Stromal cell of bone marrow (primary cell): ENCODE measurements at regions not wholly inside any gene's neighbourhood (a gene's known extent, or its start where the extent isn't known, plus 50 kb on each side); places are given as distances from the start of the nearest gene placed in this dataset.

ENCODE experiments used
- DNase-seq: peaks from one replicate; pipeline ENCODE4 v3.0.0-alpha.2; 2012; ENCODE audit warnings: low read depth

DNA sequence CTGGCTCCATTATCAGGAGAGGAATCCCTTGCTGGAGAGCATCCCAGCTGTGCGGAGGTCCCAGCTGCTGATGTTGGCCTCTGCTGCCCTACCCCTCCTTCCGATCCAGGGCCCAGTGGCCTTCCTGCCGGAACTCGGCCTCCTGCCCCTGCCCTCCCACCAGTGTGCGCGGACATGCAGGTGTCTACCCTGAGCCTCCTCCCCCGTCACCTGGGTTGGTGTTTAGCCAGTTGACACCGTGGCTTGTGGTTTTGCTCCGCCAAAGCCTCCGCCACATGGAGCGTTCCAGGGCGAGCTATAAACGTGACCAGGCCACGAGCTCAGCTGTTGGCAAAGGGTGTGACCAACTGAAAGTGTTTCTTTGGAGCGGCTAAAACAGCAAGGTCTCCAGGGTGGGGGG is 1104.3 kb downstream of the BCL11B start:
- DNase-seq = no peak

DNA sequence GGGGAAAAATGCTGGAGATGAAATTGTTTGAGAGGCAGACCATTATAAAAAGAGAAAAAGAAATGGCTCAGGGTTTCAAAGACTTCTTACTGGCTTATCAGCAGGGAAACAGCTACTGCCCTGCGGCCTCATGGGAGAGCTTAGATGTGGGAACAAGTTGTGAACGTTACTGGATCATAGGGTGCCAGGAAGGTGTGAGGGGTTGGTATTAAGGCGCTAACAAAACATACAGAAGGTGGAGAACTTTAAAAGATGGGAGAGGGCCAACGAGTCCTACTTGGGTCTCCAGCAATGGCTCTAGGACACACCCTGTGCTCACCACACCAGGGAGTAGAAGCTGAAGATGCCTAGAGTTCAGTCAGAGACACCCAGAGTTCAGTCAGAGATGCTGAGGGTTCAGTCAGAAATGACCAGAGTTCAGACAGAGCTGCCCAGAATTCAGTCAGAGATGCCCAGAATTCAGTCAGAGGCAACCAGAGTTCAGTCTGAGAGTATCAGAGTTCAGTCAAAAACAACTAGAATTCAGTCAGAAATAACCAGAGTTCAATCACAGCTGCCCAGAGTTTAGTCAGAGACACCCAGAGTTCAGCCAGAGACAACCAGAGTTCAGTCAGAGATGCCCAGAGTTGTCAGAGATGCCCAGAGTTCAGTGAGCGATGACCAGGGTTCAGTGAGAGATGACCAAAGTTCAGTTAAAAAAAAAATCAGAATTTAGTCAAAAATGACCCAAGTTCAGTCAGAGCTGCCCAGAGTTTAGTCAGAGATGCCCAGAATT is 1103.6 kb downstream of the BCL11B start:
- DNase-seq = no peak

DNA sequence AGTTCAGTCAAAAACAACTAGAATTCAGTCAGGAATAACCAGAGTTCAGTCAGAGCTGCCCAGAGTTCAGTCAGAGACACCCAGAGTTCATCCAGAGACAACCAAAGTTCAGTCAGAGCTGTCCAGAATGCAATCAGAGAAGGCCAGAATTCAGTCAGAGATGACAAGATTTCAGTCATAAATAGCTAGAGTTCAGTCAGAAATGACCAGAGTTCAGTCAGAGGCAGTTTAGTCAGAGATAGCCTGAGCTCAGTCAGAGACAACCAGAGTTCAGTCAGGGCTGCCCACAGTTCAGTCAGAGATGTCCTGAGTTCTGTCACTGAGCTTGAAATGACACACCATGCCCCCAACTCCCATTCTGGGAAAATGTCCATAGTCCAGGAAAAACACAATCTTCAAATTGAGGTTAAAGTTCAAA is 1102.8 kb downstream of the BCL11B start:
- DNase-seq = no peak

DNA sequence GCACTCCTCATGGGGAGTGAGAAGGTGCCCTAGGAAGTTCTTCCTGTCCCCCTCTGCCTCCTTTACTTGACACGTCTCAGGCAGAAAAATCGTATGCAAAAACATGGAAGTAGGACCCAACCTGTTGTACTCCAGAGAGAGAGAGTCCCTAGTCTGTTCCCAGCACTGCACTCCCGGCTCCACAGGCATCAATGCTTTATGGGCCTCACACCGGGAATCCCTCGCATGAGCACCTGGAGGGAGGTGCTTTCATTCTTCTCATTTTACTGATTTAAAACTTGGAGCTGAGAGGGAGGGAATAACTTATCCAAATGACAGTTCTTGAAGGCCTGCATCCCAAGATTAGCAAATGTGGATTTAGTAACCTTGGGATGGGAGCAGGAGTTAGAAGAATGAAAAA is 1101.4 kb downstream of the BCL11B start:
- no peak for DNase-seq

DNA sequence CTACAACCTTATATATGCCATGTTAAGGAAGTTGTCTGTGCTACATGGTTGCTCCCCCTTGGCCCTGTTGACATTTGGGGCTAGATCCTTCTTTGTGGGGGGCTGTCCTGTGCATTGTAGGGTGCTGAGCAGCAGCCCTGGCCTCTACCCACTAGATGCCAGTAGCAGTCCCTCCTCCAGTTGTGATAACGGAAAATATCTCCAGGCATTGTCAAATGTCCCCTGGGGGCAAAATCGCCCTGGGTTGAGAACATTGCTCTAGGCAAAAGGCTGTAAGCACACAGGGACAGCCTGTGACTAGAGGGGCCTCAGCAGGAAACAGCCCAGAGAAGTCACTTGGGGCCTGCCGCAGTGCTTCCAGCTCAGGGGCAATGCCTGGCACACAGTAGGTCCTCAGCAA is 1100.3 kb downstream of the BCL11B start:
- DNase-seq = no peak

DNA sequence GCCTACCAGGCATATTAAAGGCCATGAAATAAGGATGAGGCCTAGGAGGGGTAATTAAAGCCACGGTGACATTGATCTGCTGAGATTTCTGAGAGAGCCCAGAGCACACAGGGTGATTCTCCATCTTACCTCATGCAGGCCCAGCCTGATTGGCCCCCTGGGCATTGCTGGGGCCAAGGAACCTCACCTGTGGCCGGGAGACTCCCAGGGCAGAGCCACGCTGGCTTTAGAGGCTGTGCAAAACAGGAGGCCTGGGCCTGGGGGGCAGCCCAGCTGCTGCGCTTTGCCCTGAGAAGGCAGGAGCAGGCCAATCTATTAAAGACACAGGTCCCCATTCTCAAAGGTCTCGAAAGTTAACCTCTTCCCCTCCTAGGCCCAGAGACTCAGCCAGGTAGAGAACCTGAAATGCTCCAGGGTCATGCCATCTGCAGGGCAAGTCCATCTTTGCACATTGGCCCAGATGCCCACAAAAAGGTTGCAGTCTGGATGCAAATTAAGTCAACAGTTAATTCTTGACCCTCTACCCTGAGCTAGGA is 1099.7 kb downstream of the BCL11B start:
- no peak for DNase-seq

DNA sequence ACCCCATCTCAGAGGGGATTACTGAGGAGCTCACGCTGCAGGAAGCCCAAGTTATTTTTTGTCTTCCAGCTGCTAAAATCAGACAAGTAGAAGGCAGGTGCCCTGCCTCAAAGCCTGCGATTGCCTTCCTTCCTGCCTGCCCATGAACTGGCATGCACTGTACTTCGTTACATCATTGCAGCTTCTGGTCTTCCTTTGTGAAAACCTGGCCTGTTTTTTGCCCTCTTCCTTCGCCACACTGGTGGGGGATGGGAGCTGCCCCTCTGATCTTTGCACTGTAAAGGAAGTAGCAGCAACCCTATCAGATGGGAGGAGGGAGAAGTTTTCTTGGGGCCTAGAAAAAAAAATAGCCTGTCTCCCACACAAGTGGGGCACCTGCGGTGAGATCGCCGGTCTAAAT is 1098.7 kb downstream of the BCL11B start:
- no peak for DNase-seq

DNA sequence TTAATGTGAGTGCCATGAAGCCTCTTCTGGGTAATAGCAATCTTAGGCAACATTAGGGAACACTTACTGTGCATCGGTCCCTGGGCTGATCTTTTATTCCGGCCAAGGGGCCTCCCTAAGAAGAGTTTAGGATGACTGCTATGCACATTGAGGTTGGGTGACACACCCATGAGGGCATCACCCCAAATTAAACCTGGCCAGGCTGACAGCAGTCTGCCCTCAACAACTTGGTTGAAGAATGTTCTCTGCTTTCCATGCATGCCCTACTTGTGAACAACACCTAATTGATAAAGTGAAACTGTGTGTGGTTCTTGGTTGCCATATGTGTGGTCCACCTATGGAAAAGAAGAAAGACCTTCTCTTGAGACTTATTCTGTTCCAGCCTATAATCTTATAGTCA is 1098.0 kb downstream of the BCL11B start:
- DNase-seq = no peak

DNA sequence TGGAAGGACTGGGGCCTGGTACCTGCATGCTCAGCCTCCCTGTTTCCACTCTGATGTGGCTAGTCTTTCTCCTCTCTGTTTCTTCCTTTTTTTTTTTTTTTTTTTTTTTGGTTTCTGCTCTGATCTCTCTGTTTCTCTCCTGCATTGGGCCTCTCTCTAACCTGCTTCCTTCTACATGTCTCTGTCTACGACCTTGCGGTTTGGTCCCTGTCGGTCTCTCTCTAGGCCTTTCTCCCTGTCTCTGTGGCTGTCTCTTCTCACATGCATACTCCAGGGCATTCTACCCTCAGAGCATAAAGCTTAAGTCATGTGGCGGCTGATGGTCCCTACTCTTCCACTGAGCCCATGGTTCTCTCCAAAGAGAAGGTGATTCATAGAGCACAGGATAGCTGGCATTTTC is 1096.6 kb downstream of the BCL11B start:
- DNase-seq = no peak

DNA sequence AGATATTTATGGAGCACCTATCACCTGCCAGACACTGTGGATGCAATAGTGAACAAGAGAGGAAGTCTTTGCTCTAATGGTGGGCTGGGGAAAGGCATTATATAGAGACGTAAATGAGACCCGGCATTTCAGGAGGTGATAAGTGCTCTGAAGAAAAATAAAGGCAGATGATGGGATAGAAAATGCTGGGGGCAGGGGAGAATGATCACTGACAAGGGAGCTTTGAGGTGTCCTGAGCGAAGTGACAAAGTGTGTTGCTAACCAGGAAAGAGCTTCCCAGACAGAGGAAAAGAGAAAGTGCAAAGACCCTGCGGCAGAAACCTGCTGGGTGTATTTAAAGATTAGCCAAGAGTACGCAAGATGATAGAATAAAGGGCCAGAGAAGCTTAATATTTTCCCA is 1096.1 kb downstream of the BCL11B start:
- DNase-seq = no peak

DNA sequence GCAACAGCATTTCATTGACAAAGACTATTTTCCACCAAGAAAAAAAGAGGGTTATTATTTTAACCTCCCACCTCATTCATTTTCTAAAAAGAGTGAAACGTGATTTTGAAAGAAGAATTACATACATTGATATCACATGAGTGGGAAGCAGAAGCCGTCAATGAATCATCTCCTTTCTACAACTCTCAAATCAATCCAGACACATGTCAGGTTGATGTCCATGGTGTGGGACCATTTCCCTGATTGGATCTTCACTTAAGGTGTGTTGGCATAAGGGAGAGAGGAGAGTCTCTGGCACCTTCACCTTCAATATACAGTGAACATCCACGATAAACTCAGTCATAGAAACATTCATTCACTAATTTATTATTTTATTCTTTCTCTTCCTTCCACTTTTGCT is 1095.1 kb downstream of the BCL11B start:
- no peak for DNase-seq

DNA sequence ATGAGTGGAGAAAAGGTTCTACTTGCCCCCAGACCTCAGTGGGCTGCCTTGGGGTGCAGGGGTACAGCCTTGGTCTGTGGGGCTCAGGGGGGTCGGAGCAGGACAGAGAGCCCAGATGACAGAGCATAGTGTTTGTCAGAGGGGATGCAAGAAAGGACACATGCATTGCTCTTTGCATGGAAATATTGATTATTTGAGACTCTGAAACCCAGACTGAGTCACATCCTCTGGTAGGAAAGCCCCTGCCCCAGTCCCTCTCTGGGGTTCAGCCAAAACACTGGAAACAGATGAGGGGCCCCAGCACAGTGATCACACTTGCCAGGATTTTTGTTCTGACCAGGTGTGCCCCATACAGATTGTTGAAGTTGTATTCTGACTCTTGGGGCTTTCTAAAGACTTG is 1094.4 kb downstream of the BCL11B start:
- no peak for DNase-seq

DNA sequence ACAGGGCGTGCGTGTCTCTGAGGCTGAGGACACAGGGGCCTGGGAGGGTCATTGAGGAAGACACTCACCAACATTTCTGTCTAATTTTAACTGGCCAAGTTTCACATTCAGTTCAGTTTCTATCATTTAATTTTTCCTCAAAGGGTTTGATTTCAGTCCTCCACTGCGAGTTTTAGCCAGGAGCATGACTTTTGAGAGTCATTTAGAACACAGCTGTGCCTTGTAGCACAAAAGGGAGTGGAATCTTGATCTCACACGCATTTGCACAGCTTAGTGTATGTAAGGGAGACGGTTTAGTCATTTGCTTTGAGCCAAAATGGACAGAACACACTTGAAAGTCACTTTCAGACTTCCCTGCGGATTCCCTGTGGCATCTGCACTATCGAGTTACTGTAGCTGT is 1090.8 kb downstream of the BCL11B start:
- no peak for DNase-seq

DNA sequence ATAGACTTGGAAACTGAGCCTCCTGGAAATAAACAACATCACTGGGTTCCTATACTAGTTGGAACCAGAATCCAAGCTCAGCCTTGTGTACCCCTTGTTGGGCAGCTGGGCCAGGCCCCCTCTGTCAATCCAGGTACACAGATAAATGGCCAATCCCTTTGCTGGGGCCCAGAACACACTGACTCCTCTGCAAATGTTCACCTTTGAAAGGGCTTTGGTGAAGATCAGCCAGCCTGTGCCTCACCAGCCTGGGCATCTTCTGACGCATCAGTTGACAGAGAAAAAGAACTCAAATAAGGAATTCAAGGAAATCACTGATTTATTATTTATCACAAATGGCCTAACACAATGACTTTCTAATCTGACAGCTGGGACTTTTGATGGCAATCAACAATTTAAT is 1090.2 kb downstream of the BCL11B start:
- no peak for DNase-seq

DNA sequence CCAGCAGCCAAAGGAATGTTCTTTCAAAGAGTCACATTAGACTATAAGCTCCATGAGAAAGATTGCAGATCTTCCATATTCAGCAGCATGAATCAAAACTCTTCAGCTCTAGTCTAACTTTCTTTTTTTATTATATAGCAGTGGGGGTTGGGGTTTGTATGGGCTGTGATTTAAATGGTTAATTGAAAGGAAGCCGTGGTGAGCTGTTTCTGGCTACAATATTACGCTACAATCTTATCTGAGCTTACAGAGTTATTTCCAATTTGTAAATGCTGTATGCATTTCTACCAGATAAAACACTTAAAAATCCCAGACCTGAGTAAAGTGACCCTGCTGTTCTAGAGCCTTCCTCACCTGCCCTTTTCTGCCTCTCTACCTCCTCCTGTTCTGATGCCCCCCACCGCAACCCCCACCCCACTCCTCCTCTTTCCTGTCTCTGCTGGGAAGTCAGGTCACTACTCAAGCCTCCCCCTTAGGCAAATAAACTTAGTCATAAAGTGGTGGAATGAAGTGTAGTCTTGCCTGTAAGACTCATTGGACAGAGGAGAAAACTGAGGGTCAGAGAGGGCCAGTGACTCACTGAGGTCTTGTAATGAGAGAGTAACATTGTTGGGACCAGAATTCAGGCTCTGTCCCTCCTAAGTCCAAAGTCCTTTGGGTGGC is 1089.5 kb downstream of the BCL11B start:
- DNase-seq = peak; percentile 9

DNA sequence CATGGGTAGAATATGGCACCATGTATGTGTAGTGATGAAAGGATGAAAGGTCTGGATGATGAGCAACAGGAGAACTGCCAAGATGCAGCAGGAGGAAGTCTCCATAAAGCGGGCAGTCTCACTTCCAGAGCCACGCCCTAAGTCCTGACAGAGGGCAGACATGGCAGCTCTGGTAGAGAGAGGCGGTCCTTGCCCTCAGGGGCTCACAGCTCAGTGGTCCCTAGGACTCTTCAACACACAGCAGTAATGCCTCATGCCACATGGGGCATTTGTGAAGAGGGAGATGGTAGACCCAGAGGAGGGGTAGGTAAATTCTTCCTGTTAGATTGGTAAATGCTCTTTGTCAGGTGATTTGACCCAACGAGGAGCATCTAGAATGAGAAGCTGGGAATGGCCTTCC is 1088.4 kb downstream of the BCL11B start:
- DNase-seq = no peak

DNA sequence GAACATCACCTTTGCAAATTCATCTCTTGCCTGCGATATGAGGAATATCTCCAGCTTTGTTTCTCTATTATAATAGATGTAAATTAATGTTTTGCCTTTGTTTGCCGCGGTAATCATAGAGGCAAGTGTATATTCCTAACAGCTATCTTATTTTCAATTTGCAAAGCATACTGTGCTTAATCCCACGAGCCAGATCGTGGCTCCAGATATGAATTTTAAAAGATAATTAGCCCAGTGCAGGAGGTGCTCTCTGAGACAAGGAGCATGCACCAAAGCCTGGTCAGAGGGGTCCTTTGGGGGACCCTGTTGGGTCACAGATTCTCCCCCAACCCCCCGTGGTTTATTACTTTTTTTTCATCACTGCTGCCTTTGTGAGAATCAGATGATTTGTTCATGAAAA is 1087.5 kb downstream of the BCL11B start:
- DNase-seq = no peak

DNA sequence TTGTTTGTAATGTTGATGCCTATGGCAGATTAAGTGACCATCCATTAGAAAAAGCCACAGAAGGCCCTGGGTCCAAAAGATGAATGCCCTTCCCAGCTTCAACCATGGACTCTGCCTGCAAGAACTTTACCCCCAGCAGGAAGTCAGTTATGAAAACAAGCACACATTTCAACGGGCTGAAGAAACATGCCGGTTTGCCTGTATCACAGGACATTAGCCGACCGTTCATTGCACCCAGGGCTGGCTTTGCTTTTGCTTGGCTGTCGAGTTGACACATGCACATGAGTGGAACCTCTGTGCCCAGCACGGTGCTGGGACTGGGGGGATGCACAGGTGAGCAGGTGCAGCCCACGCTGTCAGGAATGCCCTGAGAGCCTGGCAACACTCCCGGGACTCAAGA is 1087.0 kb downstream of the BCL11B start:
- no peak for DNase-seq

DNA sequence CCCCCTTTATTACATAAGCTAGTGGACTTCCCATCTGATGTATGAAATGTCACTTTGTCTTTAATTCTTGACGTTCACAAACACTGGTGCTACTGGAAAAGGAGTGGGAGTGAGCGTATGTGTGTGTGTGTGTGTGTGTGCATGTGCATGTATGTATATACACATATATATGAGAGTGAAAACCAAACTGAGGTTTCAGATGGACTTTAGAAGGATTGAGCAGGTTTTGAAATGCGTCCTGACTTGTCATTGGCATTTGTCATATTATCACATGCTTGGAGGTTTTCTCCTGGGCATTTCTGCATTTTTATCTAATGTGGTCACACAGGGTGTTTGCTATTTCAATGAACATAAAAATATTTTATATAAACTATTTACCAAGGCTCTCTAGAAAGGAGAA is 1085.9 kb downstream of the BCL11B start:
- no peak for DNase-seq

DNA sequence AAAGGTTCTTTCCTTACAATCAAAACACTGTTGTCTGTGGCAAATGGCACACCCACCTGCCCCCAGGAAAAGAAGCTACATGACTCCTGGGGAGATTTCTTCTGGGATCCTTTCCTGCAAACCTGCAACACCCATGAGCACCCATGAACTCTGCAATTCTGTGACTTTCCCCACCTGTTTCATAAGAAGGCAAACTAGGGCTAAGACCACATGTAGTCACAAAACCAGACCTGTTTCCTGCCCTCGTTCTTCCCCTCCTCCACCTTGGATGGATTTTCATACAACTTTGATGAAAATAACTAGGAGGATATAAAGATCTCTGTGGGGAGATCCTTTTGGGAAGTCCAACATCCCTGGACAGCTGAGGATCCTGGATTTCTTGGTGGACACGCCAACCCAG is 1084.7 kb downstream of the BCL11B start:
- DNase-seq = no peak

DNA sequence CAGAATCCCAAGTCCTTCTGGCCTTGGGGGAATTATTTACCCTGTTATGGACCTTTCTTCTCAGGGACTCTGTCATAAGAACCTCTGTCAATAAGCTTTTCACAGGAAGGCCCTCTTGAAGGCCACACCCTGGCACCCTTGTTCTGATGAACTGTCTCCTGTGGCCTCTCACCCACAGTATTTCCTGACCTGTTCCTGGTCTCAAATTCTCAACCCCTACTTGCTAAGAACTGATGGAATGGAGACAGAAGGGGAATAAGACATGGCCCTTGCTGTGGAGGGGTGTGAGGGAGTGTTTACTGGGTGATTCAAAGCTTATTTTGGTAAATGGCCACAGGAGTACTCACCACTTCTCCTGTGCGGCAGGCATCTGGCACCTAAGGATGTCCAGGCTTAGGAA is 1082.9 kb downstream of the BCL11B start:
- DNase-seq = no peak

DNA sequence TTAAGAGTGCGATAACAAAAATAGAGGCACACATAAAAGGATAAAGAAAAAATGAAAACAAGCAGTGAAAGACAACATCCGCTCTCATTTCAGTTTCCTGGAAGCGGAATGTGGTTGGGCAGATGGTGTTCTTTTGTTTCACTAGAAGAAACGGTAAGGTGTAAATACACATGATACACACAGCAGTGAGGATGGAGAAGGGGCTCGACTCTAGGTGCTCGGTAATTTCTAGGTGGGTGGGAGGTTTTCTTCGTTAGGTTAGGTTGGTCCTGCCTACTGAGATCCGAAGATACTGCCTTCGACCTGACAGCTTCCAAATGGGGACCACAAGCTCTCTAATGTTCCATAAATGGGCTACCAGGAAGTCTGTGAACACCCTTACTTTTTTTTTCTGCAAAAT is 1082.5 kb downstream of the BCL11B start:
- no peak for DNase-seq

DNA sequence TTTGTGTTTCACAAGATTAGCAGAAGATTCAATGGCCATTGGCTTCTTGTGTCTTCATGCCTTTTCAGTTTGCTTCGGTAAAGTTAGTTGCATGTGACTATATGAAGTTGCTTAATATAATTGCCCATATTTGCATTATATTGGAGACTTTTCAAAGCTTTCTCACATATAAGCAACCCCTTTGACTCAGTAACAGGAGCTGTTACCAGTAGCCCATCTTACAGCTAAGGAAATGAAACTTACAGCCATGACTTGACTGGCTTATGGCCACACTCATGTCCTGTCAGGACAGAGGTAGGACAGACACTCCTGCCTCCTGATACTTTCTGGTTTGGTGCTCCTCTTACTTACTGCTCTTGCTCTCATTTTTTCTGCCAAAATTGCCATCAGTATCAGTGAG is 1082.1 kb downstream of the BCL11B start:
- no peak for DNase-seq

DNA sequence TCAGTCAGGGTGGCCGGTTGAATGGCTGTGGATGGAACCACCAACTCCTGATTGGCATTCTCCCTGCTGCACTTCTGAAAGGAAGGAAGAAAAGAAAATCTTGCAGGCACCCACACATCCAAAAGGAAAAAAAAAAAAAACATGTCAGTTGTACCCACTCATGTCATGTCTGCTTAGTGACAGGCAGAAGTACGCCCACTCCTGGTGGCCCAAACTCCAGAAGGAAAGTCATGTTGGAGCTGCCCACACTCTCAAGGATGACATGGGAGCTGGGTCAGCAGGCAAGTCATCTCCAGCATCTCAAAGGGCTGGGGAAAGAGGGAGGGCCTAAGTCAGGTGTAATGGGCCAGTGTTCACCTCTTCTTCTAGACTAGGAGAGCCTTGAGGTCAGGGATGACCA is 1079.1 kb downstream of the BCL11B start:
- no peak for DNase-seq
